ENCODE measurements at regions not wholly inside any gene's neighbourhood (a gene's known extent, or its start where the extent isn't known, plus 50 kb on each side); places are given as distances from the start of the nearest gene placed in this dataset.
"Not testable (repeated sequence)": the region's sequence is repeated elsewhere in the genome, so short reads cannot be mapped to it uniquely, and the experiment has no call there.

DNA sequence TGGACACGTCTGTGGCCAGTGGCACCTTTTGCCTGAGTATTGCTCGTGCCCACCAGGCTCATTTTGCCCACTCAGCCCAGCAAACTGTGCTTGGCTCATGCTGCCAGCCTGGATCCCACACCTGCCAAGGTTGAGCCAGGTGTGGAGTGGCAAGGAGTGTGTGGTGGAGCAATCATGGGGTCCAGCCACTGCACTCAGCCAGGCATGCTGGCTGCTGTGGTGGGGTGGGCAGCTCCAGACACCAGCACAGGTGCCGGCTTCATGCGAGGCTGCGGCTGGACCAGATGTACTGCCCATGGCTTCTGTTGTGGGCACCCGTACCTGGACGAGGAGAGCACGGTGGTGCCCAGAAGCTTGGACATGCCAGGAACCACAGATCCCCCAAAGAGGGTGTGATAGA is 364.1 kb downstream of the TMEM38B start:
- DNase-seq: no peak

DNA sequence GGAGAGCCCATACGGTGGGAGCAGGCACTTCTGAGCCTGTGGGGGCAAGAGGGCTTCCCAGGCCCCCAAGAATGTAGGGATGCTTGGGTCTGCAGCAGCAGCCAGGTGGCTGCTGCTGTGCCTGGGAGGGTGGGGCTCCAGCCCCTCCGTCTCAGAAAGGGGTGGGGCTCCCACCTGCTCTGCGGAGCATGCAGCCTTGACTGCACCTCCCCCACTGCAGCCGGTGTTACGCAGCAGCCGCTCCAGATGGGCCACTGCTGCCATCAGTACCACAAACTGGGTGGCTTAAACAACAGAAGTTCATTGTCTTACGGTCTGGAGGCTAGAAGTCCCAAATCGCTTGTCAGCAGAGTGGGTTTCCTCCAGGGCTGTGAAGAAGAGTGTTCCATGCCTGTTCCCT is 365.5 kb downstream of the TMEM38B start:
- no peak for DNase-seq

DNA sequence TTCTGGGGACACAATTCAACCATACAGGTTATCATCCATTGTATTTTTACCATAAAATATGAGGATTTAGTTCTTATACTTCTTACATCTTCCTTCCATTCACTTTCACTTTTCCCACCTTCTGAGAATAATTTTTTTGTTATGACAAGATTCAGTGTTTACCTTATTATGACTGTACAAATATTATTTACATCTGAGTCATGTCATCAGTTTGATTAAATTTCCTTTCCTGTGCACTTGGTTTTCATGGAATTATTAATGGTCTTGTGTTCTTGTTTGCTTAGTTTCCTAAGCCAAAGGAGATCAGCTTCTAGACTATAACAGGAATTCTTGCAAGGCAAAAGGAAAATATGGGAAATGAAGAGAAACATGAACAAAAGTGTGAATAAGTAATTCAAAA is 366.5 kb downstream of the TMEM38B start:
- DNase-seq: no peak

DNA sequence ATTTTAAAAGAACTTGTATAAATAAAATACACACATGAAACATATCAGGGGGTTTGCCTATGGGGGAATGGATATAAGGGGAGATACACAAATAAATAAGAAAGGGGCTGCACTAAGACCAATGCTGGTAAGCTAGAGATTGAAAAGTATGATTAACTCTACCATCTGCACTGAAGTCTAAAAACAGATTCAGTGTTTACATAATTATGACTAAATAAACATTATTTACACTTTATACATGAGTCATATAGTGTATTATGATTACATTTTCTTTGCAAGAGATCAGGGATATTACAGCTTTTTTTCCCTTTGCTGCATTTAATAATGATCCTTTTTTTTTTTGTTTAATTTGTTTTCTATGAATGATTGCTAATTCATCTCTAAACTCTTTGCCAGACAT is 367.9 kb downstream of the TMEM38B start:
- no peak for DNase-seq

DNA sequence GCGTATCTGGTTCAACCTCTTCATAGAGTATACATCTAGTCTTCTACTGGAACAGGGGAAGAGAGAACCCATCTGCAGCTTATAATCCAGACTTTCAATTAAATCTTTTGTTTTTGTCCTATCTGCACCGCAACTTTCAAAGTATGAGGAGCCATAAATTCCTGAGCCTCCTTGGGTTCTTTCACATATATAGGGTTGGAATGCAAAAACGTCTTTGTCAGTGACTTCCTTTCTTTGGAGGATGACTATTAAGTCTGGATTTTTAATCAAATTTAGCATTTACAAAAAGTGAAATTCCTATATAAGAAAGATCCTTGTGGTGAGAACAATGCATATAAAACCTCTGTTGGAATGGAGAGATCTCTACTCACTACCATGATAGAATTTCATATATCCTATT is 370.8 kb downstream of the TMEM38B start:
- no peak for DNase-seq

DNA sequence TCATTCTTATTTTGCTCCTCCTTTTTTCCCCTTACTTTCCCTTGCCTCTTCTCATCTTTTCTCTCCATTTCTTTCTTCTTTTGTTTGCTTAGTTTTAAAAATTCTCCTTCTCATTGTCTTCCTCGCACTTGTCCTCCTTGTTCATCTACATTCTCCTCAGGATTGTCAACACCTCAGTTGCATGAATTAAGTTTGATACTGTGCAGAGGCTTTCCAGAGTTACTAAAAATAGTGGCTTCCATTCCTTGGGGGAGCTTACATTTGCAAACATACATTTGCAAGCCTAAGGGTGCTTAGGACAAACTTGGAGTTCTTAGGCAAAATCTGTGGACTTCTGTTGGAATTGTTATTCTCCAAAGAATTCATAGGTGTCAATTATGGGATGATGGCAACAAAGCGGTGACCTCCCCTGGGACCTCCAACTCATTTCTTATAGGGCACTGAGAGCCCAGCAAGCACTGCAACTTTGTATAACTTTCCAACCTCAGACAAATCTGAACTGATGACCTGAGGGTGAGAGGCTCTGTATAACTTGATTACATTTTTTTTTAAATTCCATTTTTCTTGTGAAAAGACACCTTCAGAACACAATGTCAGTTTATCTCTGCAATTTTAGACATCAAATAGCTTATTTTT is 371.4 kb downstream of the TMEM38B start:
- no peak for DNase-seq

DNA sequence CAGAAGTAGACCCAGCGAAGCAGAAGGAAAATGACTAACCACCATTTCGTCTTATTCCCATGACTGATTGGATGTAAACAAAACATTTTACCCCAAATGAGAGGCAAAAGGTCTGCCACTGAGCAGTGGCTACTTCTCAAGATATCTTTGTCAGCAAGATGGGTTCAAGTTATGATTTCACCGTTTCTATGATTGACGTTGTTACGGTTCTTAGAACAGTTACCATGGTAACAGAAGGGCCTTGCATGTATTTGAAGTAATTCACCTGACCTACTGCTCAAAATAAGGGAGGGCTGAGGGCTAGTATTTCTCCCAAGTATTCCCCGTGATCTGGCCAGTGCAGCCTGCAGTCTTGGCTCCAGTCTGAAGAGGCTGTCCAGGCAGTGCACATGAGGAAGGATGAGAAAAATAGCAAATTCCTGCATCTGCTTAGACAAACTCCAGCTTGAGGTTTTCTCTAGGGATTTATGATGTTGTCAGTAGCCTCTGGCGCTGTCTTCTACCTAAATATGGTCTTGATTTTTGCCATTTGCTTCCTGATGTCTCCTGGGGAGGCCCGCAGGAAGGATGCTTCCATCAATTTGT is 372.7 kb downstream of the TMEM38B start:
- DNase-seq: no peak

DNA sequence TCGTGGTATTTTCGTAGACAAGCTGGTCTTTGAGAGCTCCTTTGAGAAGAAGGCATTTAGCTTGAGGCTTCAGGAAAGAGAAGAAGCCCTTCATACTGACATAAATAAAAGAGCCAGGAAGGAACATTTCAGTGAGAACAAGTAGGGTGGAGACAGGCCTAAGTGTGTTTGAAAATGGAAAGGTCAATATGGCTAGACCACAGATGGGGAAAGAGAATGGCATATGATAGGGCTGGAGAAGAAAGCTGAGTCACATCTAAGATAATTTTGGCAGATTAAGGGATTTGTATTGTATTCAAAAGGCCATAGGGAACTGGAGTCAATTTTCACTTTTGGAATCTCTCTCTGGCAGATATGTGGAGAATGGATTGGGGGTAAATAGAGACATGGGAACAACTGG is 374.9 kb downstream of the TMEM38B start:
- DNase-seq: no peak

DNA sequence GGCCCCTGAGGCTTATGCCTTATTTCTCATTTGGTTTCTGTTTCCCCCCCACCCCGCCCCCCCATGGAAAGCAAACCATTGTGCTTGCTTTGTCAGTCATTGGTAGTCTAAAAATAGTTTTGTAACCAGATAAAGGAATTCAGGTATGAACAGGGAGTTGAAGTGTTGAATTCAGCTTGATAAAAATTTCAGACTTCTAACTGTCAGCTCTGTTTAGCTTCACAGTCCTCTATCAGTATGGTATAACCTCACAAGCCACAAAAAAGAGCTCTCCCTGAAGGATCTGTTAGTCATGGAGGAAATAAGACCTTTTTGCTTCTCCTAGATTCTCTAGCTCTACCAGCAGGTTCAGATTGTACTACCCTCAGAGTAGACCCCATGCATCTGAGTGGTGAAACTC is 378.1 kb downstream of the TMEM38B start:
- no peak for DNase-seq

DNA sequence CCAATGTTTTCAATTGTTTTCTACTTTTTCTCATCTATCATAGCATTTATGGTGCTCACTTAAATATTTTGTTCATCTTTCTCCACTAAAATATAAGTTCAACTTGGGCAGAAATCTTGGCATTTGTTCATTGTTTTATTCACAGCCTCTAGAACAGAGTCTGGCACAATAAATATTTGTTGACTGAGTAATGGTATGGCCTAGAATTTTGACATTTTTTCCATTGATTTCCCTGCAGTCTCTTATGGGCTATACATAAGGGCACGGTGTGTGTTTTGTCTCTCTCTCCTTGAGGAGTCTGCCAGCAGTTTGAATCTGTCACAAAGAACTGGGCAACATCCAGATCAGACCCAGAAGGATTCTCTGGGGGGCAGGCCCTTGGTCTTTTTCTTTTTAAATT is 379.7 kb downstream of the TMEM38B start:
- DNase-seq: no peak

DNA sequence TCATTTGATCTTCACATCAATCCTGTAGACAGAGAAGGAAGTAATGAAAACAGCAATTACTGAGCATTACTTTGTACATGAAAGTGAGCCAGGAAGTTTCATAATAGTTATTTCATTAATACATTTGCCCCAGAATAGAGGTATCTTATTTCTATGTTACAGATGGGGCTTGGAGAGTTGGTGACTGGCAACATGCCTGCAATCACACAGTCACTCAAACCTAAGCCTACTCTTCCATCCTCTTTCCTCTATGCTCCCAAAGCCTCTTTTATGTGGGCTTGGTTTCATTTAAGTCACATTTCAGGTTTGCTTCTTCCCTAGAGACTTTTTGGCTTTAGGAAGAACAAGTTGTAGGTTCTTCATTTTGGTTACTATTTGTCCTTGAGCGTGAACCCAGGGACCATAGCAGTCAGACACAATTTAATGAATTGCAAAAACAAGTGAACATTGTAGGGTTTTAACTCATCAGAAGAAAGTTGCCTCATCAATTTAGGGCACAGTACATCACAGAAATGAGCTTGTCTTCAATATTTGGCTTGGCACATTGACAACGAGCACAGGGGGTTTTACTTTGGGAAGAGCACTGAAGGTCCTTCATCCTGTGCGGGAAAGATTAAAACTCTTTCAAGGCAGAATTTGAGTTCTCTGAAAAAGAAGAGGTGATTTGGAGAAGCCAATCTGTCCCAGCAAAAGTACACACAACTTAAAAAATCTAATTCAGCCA is 381.1 kb downstream of the TMEM38B start:
- DNase-seq: no peak

DNA sequence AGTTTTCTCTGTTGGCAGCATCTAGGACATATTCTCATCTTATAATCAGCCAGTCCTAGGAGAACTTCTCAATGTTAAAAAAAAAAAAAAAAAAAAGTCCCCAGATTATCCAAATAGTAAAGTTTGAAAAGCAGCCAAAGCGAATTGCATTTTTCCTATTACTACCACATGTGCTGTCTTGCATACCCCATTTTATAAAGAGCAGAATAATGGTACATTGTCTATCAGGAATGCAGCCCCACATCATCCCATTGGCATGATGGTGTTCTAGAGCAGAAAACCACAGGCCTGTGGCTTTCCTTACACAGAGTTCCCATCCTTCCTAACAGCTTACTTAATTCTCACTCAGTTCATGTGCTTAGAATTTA is 381.6 kb downstream of the TMEM38B start:
- DNase-seq: no peak

DNA sequence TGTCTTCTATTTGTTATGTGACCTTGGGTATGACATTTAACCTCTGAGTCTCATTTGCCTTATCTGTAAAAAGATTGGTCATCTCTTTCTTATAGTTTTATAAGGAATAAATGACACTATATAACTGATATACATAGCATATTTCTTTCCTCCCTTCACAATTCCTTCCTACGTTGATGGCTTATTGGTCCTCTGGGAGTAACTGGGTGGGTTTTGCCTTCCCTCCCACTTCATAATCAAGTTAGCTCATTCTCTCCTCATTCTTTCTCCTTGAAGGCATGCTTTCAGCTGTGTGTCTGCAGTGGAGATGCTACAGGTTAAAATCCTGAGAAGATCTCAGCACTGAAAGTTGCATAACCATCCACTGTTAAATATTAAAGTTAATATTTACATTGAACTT is 382.4 kb downstream of the TMEM38B start:
- no peak for DNase-seq

DNA sequence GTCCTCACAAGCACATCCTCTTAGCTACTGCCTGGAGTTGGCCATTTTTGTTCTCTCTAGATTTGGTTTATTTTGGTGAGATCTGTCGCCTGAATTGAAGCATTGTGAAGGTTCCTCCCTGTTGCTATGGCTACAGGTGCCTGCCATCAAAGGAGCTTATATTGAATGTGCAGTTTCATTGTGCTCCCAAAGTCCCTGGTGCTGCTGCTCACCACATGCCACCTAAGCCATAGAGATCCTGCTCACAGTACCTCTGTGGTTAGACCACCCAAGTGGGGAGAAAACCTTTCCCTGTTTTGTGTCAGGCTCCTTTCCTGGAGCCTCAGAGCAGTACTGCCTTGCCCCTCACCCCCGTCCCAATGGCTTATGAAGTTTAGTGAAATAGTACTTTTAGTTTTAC is 383.4 kb downstream of the TMEM38B start:
- no peak for DNase-seq

DNA sequence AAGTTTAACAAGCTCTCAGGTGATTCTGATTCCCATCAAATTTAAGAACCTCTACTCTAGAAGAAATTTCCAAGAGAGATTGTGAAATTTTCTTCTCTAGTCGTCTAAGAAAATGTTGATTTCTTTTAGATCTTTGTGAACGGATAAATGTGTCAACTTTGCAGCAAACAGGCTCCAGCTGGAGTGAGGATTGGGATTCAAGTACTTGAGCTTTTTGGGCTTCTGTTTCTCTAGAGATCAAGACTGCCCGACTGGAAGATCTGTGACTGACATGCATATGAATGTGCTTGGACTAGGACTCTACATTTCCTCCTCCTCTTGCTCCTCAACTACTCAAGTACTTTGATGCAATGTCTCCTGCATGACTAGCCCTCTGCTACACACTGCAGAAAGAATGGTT is 388.3 kb downstream of the TMEM38B start:
- no peak for DNase-seq

DNA sequence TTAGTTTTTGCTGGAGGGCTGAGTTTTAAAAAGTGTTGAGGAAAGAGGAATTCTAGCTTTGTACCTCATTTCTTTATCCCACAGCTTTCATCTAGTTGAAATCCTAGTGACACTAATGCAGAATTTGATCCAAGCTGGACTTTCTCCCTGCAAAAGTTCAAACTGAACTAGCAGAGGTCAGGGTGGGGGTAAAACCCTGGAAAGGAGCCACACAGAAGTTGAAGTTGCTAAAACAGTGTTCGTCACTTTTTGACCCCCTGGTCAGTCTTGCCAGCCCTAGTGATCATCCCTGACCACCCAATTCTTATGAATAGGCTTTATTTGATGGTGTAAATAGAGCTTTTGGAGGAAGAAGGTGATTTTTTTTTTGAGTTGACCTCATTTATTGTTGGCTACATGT is 390.4 kb downstream of the TMEM38B start:
- DNase-seq: no peak

DNA sequence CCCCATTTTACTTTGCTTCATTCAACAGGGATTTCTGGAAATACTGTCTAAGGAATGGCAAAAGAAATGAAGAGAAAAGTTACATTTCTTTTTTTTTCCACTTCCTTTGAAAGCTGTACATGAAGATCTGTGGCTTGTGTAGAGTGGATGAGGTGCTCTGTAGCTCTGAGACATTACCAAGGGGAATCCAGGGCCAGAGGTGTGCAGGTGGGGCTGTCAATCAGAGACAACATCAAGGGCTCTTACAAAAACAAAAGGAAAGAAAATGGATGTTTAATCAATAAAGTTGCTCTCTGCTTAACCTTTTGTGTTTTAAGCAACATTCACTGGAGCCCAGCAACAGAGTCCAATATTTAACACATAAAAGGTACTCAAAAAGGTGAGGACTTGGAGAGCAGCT is 391.1 kb downstream of the TMEM38B start:
- DNase-seq: no peak

DNA sequence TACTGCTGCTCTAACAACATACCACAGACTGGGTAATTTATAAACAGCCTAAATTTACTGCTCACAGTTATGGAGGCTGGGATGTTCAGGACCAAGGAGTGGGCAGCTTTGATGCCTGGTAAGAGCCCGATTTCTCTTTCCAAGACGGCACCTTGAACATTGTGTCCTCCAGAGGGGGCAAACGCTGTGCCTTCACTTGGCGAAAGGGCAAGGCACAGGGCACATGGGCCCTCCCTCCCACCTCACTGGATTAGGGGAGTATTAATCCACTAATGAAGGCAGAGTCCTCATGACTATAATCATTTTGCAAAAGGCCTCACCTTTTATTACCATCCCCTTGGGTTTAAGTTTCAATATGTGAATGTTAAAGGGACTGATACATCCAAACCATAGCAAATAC is 397.7 kb downstream of the TMEM38B start:
- no peak for DNase-seq

DNA sequence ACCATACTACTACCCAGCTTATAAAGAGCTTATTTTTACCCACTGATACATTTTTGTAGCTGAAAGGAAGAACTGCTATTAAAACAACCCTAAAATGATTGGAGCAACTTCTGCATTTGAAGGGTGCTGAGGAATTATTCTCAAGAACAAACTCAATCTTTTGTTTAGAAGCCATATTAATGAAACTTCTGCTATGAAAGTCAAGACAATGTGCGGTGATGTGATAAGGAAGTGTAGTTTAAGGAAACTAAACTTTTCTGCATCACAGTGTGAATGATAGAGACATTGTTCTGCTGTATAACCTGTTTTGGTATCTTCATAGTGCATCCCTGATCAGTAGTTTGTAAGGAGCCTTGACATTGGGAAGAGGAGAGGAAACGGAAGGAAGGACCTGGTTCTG is 408.5 kb downstream of the TMEM38B start:
- no peak for DNase-seq

DNA sequence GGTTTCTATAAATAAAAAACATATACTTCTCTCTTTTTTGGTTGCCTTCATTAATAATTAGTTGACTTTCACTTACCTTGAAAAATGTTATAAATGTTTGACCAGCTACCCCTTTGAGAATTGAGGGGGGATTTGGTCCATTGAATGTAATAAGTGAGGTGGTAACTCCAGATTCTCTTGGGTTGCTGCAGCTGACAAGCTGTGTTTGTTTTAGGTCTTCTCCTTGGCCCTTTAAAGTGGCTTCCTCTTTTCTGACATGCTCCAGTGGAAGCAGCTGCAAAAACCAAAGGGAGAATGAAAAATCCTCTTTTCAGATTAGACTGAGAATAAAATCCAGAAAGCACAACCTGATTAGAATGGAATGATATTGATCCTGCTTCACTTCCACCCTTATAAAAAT is 410.5 kb downstream of the TMEM38B start:
- DNase-seq: no peak

DNA sequence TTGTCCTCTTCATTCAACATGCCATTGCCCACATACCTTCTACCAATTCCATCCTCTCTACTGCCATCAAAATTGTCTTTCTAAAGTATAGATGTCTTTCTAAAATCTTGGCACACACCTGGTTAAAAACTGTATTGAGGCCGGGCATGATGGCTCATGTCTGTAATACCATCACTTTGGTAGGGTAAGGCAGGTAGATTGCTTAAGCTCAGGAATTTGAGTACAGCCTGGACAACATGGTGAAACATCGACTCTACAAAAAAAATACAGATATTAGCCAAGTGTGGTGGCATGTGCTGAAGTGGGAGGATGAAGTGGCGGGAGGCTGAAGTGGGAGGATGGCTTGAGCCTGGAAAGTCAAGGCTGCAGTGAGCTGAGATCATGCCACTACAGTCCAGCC is 412.1 kb downstream of the TMEM38B start:
- no peak for DNase-seq

DNA sequence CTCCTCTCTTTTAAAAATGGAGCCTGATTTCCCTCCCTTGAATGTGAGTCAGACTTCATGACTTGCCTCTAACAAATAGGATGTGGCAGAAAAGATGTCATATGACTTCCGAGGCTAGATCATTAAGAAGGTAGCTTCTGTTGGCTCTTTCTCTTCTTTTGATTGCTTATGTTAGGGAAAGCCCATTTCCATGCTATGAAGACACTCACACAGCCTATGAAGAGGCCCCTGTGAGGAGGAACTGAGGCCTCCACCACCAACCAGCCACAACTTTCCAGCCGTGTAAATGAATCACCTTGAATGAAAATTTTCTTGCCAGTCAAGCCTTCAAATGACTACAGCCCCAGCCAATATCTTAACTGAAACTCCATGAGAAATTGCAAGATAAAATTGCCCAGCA is 413.4 kb downstream of the TMEM38B start:
- no peak for DNase-seq

DNA sequence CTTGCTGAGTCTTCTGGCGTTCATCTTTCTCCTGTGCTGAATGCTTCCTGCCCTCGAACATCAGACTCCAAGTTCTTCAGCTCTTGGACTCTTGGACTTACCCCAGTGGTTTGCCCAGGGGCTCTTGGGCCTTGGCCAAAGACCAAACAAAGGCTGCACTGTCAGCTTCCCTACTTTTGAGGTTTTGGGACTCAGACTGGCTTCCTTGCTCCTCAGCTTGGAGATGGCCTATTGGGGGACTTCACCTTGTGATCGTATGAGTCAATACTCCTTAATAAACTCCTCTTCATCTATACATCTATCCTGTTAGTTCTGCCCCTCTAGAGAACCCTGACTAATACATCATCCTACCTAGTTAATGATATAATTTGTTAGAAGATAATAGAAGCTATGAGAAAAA is 415.4 kb downstream of the TMEM38B start:
- not testable (repeated sequence) for DNase-seq

DNA sequence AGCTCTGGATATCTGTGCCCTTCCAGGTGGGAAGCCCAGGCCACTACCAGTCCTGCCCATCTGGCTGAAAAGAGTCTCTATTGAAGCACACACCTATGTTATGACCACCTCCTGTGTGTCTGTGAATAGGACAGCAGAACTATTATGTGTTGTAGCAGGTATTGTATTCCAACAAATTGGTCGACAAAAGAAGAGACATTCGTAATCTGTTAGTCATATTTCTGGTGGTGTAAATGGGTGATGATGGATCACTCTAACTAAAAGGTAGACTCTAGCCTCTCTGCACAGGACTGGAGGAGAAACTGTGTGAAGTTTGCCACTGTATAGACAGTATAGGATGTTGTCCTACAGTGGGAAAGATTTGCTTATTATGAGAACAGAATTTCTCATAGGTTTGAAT is 416.1 kb downstream of the TMEM38B start:
- DNase-seq: no peak

Measured in effector CD8-positive, alpha-beta T cell (primary cell).